ENCODE measurements at regions not wholly inside any gene's neighbourhood (a gene's known extent, or its start where the extent isn't known, plus 50 kb on each side); places are given as distances from the start of the nearest gene placed in this dataset.

DNA sequence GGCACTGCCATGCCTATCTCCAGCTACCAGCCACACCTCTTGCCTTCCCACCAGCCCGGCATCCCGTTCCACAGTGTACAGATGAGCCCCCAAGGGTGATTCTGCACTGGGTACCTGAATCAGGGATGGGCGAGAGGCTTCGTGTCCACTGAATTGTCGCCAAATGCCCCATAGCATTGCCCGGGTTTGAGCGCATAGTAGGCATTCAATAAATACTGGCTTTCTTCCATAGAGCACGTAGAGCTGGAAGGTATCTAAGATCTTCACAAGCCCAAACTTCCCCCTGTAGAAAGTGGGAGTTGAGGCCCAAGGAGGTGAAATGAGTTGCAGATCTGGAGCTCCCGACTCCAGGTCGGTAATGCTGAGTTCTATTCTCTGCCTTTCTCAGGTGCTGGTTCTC, 358.7 kb downstream of the LPIN1 start:
- TF ChIP-seq, protein P1, sequence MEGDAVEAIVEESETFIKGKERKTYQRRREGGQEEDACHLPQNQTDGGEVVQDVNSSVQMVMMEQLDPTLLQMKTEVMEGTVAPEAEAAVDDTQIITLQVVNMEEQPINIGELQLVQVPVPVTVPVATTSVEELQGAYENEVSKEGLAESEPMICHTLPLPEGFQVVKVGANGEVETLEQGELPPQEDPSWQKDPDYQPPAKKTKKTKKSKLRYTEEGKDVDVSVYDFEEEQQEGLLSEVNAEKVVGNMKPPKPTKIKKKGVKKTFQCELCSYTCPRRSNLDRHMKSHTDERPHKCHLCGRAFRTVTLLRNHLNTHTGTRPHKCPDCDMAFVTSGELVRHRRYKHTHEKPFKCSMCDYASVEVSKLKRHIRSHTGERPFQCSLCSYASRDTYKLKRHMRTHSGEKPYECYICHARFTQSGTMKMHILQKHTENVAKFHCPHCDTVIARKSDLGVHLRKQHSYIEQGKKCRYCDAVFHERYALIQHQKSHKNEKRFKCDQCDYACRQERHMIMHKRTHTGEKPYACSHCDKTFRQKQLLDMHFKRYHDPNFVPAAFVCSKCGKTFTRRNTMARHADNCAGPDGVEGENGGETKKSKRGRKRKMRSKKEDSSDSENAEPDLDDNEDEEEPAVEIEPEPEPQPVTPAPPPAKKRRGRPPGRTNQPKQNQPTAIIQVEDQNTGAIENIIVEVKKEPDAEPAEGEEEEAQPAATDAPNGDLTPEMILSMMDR (IDR thresholded peaks at IDR 0.05; ENCODE audit: low read depth, low read length), result no peak
- TF ChIP-seq, protein P2, sequence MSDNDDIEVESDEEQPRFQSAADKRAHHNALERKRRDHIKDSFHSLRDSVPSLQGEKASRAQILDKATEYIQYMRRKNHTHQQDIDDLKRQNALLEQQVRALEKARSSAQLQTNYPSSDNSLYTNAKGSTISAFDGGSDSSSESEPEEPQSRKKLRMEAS (IDR thresholded peaks at IDR 0.05; ENCODE audit: low read depth, low read length), result no peak
- no peak for TF ChIP-seq POLR2A (IDR thresholded peaks at IDR 0.05; ENCODE audit: extremely low read depth, insufficient read length)
- TF ChIP-seq MYC (IDR thresholded peaks at IDR 0.05; ENCODE audit: low read depth, low read length), result no peak
